SIG-M5 treated with dmso at 0.1 percent for 504 hours (cell line): ENCODE measurements at regions not wholly inside any gene's neighbourhood (a gene's known extent, or its start where the extent isn't known, plus 50 kb on each side); places are given as distances from the start of the nearest gene placed in this dataset.
A peak's percentile ranks its signal among the peaks of the same experiment; 100 is the strongest.

Experiments
- DNase-seq: peaks from one replicate; lab custom pipeline; 2025; ENCODE audit not compliant: unreplicated experiment; lab: John Stamatoyannopoulos, UW

DNA sequence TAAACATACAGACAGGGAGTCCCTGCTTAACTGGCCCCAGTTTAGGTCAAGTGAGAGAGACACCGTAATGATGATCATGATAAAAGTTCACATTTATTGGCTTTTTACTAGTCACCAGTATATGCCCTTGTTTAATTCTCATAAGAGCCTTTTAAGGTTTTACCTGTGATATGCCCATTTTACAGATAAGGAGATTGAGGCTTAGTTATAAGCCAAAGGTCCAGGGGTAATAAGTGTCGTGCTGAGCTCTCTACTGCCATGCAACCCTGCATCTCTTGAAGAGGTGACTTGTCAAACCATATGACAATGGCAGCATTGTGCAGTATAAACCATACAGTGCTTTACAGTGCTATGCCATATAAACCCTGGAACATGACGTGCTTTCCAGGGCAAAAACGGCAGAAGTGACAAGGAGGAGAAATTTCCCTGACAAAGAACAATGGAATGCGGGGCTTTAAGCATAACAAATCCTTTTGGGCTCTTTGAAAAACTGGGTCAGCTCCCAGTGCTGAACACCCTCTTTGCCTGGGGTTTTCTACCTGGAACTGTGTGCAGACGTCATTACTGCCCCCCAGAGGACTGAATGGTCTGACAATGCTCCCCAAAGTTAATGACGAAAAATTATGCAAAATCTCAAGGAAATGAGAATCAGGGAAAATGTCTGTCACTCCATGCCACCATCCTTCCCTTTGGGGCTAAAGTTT is 59.7 kb upstream of the C14orf132 start:
- peak; percentile 0 for DNase-seq

DNA sequence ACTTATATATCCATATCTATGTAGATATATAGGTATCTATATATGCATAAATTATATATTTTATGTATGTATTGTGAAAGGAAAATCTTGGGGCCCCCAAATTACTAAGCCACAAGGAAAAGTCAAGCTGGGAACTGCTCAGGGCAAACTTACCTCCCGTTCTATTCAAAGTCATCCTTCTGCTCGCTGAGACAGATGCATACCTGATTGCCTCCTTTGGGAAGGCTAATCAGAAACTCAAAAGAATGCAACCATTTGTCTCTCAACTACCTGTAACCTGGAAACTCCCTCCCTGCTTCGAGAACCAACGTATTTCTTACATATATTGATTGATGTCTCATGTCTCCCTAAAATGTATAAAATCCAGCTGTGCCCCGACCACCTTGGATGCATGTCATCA is 58.8 kb upstream of the C14orf132 start:
- DNase-seq: no peak

DNA sequence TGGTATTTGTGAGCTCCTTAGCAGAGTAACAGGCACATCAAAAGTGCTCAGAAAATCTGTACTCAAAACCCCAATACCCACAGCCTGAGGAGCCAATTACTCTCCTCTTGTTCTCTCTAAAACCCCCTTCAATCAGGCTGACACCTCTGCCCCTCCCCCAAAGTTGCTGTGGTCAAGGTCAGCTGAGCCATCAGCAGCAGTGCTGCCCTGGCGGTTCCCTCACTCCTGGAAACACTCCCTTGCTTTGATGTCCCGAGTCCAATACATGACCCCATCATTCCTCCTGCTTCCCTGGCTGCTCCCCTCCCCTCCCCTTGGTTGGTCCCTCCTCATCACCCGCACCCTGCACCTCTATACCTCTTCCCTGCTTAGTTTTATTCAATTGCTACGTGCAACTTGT is 57.2 kb upstream of the C14orf132 start:
- DNase-seq: no peak

- DNase-seq: no peak
These were observed 55.0 kb upstream of the C14orf132 start for GRCh38 chr14:95984206-95984605.
